HepG2 (cell line): ENCODE measurements at regions not wholly inside any gene's neighbourhood (a gene's known extent, or its start where the extent isn't known, plus 50 kb on each side); places are given as distances from the start of the nearest gene placed in this dataset.

Experiments
- ARHGAP35 ChIP-seq: sonication (generic); formaldehyde crosslinking; IDR thresholded peaks from 2 replicates; pipeline ENCODE4 v1.9.0; 2022; ENCODE audit warnings: mild to moderate bottlenecking, inconsistent platforms, moderate library complexity, missing genetic modification reagents, borderline replicate concordance
- EP300 ChIP-seq, 3 experiments: sonication (generic) in 1 of 3; formaldehyde crosslinking in 1 of 3; IDR thresholded peaks; 2 replicates each; pipeline versions ENCODE4 v1.5.1 to v1.6.1; 2011 to 2020; ENCODE audit warnings: low read depth in 2 of 3, low read length in 2 of 3, borderline replicate concordance in 1 of 3, improper control_type of control experiment in 1 of 3, mild to moderate bottlenecking in 1 of 3, missing genetic modification reagents in 1 of 3, moderate library complexity in 1 of 3
- ERF ChIP-seq: IDR thresholded peaks from 2 replicates; pipeline ENCODE4 v1.6.1; 2018; ENCODE audit warnings: missing biosample characterization, missing genetic modification reagents
- FOXP1 ChIP-seq, 2 experiments: fragments of 450-650 bp in 1 of 2; IDR thresholded peaks; 2 replicates each; pipeline ENCODE4 v1.6.1; 2017 to 2018; ENCODE audit warnings: antibody characterized with exemption in 1 of 2
- GZF1 ChIP-seq: sonication (generic); formaldehyde crosslinking; IDR thresholded peaks from 2 replicates; pipeline ENCODE4 v1.5.1; 2020; ENCODE audit warnings: mild to moderate bottlenecking, missing genetic modification reagents
- NBN ChIP-seq: fragments of 450-650 bp; conservative IDR thresholded peaks from 2 replicates; pipeline ENCODE4 v1.6.1; 2017
- NCOA2 ChIP-seq: sonication (generic); formaldehyde crosslinking; IDR thresholded peaks from 2 replicates; pipeline ENCODE4 v1.8.0; 2022; ENCODE audit warnings: inconsistent platforms
- ZMAT3 ChIP-seq: sonication (generic); formaldehyde crosslinking; conservative IDR thresholded peaks from 2 replicates; pipeline ENCODE4 v1.7.0; 2021; ENCODE audit warnings: missing genetic modification reagents
- ZNF256 ChIP-seq: sonication (generic); formaldehyde crosslinking; conservative IDR thresholded peaks from 2 replicates; pipeline ENCODE4 v1.4.0; 2020; ENCODE audit warnings: missing genetic modification reagents
- ZNF616 ChIP-seq: sonication (generic); formaldehyde crosslinking; IDR thresholded peaks from 2 replicates; pipeline ENCODE4 v1.5.0; 2020; ENCODE audit warnings: low read depth, mild to moderate bottlenecking, missing genetic modification reagents
- TF ChIP-seq, protein P1 (sequence below): sonication (generic); formaldehyde crosslinking; IDR thresholded peaks from 2 replicates; pipeline ENCODE4 v1.5.0; 2020; ENCODE audit warnings: missing genetic modification reagents, mild to moderate bottlenecking, borderline replicate concordance
- TF ChIP-seq, protein P2 (sequence below): sonication (generic); formaldehyde crosslinking; IDR thresholded peaks from 2 replicates; pipeline ENCODE4 v1.4.0; 2020; ENCODE audit warnings: missing genetic modification reagents, borderline replicate concordance
- TF ChIP-seq, protein P3 (sequence below): sonication (generic); formaldehyde crosslinking; IDR thresholded peaks from 2 replicates; pipeline ENCODE4 v1.5.0; 2020; ENCODE audit warnings: missing genetic modification reagents
- TF ChIP-seq, protein P4 (sequence below): sonication (generic); formaldehyde crosslinking; IDR thresholded peaks from 2 replicates; pipeline ENCODE4 v1.5.1; 2020; ENCODE audit warnings: missing genetic modification reagents, mild to moderate bottlenecking, borderline replicate concordance
- TF ChIP-seq, protein P5 (sequence below): sonication (generic); formaldehyde crosslinking; IDR thresholded peaks from one replicate; pipeline ENCODE4 v1.5.1; 2020; ENCODE audit warnings: mild to moderate bottlenecking, missing genetic modification reagents; ENCODE audit errors: not compliant biosample characterization

DNA sequence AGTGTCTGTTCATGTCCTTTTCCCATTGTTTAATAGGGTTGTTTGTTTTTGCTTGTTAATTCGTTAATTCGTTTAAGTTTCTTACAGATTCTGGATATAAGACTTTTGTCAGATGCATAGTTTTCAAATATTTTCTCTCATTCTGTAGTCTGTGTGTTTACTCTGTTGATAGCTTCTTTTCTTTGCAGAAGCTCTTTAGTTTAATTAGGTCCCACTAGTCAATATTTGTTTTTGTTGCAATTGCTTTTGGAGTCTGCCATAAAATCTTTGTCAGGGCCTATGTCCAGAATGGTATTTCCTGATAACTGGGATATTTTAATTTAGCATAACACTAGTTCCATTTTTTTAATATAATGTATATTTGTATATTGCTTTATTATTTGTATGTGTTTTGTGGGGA lies 1380.1 kb downstream of the SUCLG1 start (continued):
- TF ChIP-seq, protein P1, sequence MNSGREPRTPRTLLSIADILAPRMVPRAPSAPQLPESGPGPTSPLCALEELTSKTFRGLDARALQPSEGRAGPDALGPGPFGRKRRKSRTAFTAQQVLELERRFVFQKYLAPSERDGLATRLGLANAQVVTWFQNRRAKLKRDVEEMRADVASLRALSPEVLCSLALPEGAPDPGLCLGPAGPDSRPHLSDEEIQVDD (CRISPR knock-in tag): no peak
- TF ChIP-seq GZF1 (no peak), NBN (no peak), ZNF256 (no peak), EP300 (IDR thresholded peaks at IDR 0.05; ENCODE audit: low read depth in 2 of 2, low read length in 2 of 2) (peak in 1 of 2 experiments; percentile 34; a peak in 1 of 4 replicates), EP300 (CRISPR knock-in tag; IDR thresholded peaks at IDR 0.05; ENCODE audit: borderline replicate concordance) (no peak), ZNF616 (no peak), ERF (CRISPR knock-in tag) (no peak), FOXP1 (IDR thresholded peaks at IDR 0.05) (no peak), FOXP1 (CRISPR knock-in tag; IDR thresholded peaks at IDR 0.05) (peak; percentile 45; the same call in 1 of the 2 replicates), NCOA2 (CRISPR knock-in tag) (peak; percentile 39; the same call in 1 of the 2 replicates), ARHGAP35 (CRISPR knock-in tag) (no peak), ZMAT3 (CRISPR knock-in tag) (no peak)
- TF ChIP-seq, protein P2, sequence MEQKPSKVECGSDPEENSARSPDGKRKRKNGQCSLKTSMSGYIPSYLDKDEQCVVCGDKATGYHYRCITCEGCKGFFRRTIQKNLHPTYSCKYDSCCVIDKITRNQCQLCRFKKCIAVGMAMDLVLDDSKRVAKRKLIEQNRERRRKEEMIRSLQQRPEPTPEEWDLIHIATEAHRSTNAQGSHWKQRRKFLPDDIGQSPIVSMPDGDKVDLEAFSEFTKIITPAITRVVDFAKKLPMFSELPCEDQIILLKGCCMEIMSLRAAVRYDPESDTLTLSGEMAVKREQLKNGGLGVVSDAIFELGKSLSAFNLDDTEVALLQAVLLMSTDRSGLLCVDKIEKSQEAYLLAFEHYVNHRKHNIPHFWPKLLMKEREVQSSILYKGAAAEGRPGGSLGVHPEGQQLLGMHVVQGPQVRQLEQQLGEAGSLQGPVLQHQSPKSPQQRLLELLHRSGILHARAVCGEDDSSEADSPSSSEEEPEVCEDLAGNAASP: no peak
- TF ChIP-seq, protein P3, sequence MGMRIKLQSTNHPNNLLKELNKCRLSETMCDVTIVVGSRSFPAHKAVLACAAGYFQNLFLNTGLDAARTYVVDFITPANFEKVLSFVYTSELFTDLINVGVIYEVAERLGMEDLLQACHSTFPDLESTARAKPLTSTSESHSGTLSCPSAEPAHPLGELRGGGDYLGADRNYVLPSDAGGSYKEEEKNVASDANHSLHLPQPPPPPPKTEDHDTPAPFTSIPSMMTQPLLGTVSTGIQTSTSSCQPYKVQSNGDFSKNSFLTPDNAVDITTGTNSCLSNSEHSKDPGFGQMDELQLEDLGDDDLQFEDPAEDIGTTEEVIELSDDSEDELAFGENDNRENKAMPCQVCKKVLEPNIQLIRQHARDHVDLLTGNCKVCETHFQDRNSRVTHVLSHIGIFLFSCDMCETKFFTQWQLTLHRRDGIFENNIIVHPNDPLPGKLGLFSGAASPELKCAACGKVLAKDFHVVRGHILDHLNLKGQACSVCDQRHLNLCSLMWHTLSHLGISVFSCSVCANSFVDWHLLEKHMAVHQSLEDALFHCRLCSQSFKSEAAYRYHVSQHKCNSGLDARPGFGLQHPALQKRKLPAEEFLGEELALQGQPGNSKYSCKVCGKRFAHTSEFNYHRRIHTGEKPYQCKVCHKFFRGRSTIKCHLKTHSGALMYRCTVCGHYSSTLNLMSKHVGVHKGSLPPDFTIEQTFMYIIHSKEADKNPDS (CRISPR knock-in tag): no peak
- TF ChIP-seq, protein P4, sequence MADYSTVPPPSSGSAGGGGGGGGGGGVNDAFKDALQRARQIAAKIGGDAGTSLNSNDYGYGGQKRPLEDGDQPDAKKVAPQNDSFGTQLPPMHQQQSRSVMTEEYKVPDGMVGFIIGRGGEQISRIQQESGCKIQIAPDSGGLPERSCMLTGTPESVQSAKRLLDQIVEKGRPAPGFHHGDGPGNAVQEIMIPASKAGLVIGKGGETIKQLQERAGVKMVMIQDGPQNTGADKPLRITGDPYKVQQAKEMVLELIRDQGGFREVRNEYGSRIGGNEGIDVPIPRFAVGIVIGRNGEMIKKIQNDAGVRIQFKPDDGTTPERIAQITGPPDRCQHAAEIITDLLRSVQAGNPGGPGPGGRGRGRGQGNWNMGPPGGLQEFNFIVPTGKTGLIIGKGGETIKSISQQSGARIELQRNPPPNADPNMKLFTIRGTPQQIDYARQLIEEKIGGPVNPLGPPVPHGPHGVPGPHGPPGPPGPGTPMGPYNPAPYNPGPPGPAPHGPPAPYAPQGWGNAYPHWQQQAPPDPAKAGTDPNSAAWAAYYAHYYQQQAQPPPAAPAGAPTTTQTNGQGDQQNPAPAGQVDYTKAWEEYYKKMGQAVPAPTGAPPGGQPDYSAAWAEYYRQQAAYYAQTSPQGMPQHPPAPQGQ: no peak
- TF ChIP-seq, protein P5, sequence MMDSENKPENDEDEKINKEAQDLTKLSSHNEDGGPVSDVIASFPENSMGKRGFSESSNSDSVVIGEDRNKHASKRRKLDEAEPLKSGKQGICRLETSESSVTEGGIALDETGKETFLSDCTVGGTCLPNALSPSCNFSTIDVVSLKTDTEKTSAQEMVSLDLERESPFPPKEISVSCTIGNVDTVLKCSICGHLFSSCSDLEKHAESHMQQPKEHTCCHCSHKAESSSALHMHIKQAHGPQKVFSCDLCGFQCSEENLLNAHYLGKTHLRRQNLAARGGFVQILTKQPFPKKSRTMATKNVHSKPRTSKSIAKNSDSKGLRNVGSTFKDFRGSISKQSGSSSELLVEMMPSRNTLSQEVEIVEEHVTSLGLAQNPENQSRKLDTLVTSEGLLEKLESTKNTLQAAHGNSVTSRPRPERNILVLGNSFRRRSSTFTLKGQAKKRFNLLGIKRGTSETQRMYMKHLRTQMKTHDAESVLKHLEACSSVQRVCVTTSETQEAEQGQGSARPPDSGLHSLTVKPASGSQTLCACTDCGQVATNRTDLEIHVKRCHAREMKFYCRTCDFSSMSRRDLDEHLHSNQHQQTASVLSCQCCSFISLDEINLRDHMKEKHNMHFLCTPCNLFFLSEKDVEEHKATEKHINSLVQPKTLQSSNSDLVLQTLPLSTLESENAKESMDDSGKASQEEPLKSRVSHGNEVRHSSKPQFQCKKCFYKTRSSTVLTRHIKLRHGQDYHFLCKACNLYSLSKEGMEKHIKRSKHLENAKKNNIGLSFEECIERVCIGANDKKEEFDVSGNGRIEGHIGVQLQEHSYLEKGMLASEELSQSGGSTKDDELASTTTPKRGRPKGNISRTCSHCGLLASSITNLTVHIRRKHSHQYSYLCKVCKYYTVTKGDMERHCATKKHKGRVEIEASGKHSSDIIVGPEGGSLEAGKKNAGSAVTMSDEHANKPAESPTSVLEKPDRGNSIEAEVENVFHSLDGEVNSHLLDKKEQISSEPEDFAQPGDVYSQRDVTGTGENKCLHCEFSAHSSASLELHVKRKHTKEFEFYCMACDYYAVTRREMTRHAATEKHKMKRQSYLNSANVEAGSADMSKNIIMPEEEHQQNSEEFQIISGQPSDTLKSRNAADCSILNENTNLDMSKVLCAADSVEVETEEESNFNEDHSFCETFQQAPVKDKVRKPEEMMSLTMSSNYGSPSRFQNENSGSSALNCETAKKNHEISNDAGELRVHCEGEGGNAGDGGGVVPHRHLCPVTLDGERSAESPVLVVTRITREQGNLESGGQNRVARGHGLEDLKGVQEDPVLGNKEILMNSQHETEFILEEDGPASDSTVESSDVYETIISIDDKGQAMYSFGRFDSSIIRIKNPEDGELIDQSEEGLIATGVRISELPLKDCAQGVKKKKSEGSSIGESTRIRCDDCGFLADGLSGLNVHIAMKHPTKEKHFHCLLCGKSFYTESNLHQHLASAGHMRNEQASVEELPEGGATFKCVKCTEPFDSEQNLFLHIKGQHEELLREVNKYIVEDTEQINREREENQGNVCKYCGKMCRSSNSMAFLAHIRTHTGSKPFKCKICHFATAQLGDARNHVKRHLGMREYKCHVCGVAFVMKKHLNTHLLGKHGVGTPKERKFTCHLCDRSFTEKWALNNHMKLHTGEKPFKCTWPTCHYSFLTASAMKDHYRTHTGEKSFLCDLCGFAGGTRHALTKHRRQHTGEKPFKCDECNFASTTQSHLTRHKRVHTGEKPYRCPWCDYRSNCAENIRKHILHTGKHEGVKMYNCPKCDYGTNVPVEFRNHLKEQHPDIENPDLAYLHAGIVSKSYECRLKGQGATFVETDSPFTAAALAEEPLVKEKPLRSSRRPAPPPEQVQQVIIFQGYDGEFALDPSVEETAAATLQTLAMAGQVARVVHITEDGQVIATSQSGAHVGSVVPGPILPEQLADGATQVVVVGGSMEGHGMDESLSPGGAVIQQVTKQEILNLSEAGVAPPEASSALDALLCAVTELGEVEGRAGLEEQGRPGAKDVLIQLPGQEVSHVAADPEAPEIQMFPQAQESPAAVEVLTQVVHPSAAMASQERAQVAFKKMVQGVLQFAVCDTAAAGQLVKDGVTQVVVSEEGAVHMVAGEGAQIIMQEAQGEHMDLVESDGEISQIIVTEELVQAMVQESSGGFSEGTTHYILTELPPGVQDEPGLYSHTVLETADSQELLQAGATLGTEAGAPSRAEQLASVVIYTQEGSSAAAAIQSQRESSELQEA: no peak
